ENCODE measurements at regions not wholly inside any gene's neighbourhood (a gene's known extent, or its start where the extent isn't known, plus 50 kb on each side); places are given as distances from the start of the nearest gene placed in this dataset.

DNA sequence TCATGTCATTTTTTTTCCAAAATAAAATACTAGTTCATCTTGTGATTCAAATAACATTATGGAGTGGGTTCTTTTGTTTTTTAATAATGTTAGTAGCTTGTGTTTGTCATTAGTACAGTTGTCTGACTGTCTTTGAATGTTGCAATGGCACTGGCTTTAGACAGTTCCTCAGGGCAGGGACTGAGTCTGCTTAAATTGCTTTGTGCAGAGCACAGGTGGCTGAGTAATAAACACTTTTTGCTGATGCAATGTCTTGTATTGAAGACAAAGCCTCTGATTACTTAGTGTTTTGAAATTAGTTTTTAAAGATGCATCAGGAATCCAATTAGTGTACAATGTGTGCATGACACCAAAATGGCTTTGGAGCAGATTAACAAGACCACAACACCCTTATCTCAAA is 88.7 kb upstream of the PCDH9 start:
- ChIA-PET POLR2A (no interaction called here), CTCF (no interaction called here)
- no peak overlapping the region for H3K27ac Mint-ChIP-seq
- no peaks in the 10 kb centered on the region for H3K4me1 Mint-ChIP-seq
- no peak overlapping the region for H3K4me3 Mint-ChIP-seq
- no peaks in the 10 kb centered on the region for H3K36me3 Mint-ChIP-seq (ENCODE audit: low read depth)
- H3K27me3 Mint-ChIP-seq, result no peaks in the 10 kb centered on the region
- ATAC-seq (no peak), DNase-seq (no peak)
- H3K9me3 Mint-ChIP-seq (ENCODE audit: low read depth), result peaks cover 4% of the 10 kb centered on the region
- intact Hi-C loops (cut with DNase I, micrococcal nuclease), result no loop called here

- CTCF ChIA-PET, result no interaction called here
- H3K4me3 Mint-ChIP-seq, result no peak overlapping the region
- no peak overlapping the region for H3K27ac Mint-ChIP-seq
- H3K27me3 Mint-ChIP-seq, result no peaks in the 10 kb centered on the region
- DNase-seq (no peak), ATAC-seq (no peak)
- no peaks in the 10 kb centered on the region for H3K4me1 Mint-ChIP-seq
- intact Hi-C loops (cut with DNase I, micrococcal nuclease), result no loop called here
- no peaks in the 10 kb centered on the region for H3K36me3 Mint-ChIP-seq (ENCODE audit: low read depth)
- H3K9me3 Mint-ChIP-seq (ENCODE audit: low read depth), result peaks cover 4% of the 10 kb centered on the region
- POLR2A ChIA-PET, result no interaction called here
These were observed 88.3 kb upstream of the PCDH9 start for GRCh38 chr13:67318398-67318797.

GRCh38 chr13:67314405-67314804 is 84.3 kb upstream of the PCDH9 start:
- H3K9me3 Mint-ChIP-seq (ENCODE audit: low read depth), result peaks cover 4% of the 10 kb centered on the region
- no peaks in the 10 kb centered on the region for H3K27me3 Mint-ChIP-seq
- intact Hi-C loops (cut with DNase I, micrococcal nuclease), result no loop called here
- ChIA-PET CTCF (interaction anchor here (0.6 kb wide), 1 partner anchor 1150 kb away, joined by 3 read pairs; no protein-coding TSS in a partner anchor), POLR2A (no interaction called here)
- DNase-seq (no peak), ATAC-seq (no peak)
- no peaks in the 10 kb centered on the region for H3K4me1 Mint-ChIP-seq
- no peak overlapping the region for H3K27ac Mint-ChIP-seq
- H3K36me3 Mint-ChIP-seq (ENCODE audit: low read depth), result no peaks in the 10 kb centered on the region
- H3K4me3 Mint-ChIP-seq, result no peak overlapping the region

DNA sequence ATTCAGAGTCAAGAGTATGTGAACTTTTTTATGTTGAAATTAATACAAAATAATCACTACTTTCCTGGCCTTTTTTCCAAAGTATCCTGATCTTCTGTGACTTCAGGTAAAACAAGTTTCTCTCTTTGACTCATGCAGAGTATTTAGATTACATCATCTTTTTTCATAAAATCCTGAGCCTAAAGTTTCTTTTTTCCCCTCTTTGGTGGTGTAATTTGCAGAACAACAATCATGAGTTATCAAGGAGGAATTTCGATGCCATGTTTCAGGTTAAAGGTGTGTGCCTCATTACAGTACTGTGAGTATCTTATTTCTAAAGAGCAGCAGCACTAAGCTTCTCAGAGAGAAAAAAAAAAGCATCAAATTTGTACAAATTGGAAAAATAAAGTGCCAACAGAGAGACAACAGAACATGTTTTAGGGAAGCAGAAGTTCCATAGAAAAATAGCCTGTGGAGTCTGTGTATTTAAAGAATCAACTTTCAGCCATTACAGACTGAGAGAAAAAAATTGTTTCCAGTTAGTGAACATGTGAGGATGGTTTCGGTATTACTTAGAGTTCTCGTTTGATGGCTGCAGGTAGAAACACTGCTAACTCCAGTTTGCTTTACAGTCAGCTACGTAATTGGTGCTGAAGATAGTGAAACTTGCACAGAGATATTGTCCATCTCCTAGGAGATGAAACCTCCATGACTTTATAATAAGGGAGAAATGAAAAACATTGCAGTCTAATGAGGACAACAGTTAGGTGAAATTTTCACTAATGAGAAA is 78.1 kb upstream of the PCDH9 start:
- peaks cover 2% of the 10 kb centered on the region for H3K9me3 Mint-ChIP-seq (ENCODE audit: low read depth)
- H3K27ac Mint-ChIP-seq, result no peak overlapping the region
- intact Hi-C loops (cut with DNase I, micrococcal nuclease), result no loop called here
- no peak for ATAC-seq
- ChIA-PET CTCF (no interaction called here), POLR2A (no interaction called here)
- no peak overlapping the region for H3K4me3 Mint-ChIP-seq
- H3K36me3 Mint-ChIP-seq (ENCODE audit: low read depth), result no peaks in the 10 kb centered on the region
- H3K4me1 Mint-ChIP-seq, result no peaks in the 10 kb centered on the region
- no peak for DNase-seq
- H3K27me3 Mint-ChIP-seq, result no peaks in the 10 kb centered on the region

- no peaks in the 10 kb centered on the region for H3K36me3 Mint-ChIP-seq (ENCODE audit: low read depth)
- DNase-seq, result no peak
- intact Hi-C loops (cut with DNase I, micrococcal nuclease), result no loop called here
- ChIA-PET CTCF (no interaction called here), POLR2A (no interaction called here)
- peaks cover 2% of the 10 kb centered on the region for H3K9me3 Mint-ChIP-seq (ENCODE audit: low read depth)
- H3K27ac Mint-ChIP-seq, result no peak overlapping the region
- no peak for ATAC-seq
- H3K4me1 Mint-ChIP-seq, result no peaks in the 10 kb centered on the region
- no peak overlapping the region for H3K4me3 Mint-ChIP-seq
- no peaks in the 10 kb centered on the region for H3K27me3 Mint-ChIP-seq
These were observed 76.6 kb upstream of the PCDH9 start for GRCh38 chr13:67306742-67307141.

DNA sequence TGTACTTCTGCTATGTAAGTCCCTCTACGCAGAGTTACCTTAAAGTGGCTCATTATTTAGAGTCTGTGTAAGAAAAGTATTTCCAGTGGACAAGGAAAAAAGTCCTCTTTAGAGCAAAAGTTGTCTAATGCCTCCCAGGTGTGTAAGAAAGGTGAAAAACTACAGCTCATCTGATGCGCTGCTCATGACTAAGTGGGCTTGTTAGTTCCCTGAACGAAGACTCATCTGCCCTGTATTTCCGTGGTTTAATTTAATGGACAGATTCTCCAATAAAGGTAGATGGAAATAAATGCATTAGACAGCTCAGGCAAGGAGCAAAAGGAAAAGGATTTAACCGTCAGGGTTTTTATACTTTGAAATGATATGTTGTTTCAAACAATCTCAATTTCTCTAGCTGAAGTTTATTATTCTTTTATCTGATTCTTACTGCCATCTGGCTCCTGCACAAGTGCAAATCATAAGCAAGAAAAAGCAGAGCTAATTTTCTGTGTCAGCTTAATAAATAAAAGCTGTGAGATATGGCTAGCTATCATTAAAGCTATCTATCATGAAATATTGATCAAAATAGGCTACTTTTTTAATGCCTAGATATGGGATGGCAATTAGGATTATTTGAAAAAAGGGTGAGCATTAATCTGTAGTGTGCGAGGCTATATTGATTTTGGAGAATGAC is 73.7 kb upstream of the PCDH9 start:
- H3K4me3 Mint-ChIP-seq, result no peak overlapping the region

GRCh38 chr13:67299751-67300150 is 69.6 kb upstream of the PCDH9 start:
- POLR2A ChIA-PET, result no interaction called here
- intact Hi-C loops (cut with DNase I, micrococcal nuclease), result no loop called here
- CTCF ChIA-PET, result no interaction called here

More for the DNA sequence above, 73.7 kb upstream of the PCDH9 start:
- POLR2A ChIA-PET, result no interaction called here
- no peak for DNase-seq
- CTCF ChIA-PET, result no interaction called here
- no peak overlapping the region for H3K27ac Mint-ChIP-seq
- no peaks in the 10 kb centered on the region for H3K36me3 Mint-ChIP-seq (ENCODE audit: low read depth)
- H3K27me3 Mint-ChIP-seq, result no peaks in the 10 kb centered on the region
- peaks cover 1% of the 10 kb centered on the region for H3K9me3 Mint-ChIP-seq (ENCODE audit: low read depth)
- H3K4me1 Mint-ChIP-seq, result no peaks in the 10 kb centered on the region
- no peak for ATAC-seq
- intact Hi-C loops (cut with DNase I, micrococcal nuclease), result no loop called here

GRCh38 chr13:67299072-67299635 is 69.0 kb upstream of the PCDH9 start:
- ChIA-PET POLR2A (no interaction called here), CTCF (no interaction called here)
- Mint-ChIP-seq H3K9me3 (ENCODE audit: low read depth) (peaks cover 1% of the 10 kb centered on the region), H3K36me3 (ENCODE audit: low read depth) (no peaks in the 10 kb centered on the region), H3K4me1 (no peaks in the 10 kb centered on the region), H3K27me3 (no peaks in the 10 kb centered on the region), H3K4me3 (no peak overlapping the region), H3K27ac (no peak overlapping the region)
- DNase-seq, result no peak
- ATAC-seq, result no peak
- intact Hi-C loops (cut with DNase I, micrococcal nuclease), result no loop called here

More at GRCh38 chr13:67299751-67300150, 69.6 kb upstream of the PCDH9 start:
- H3K9me3 Mint-ChIP-seq (ENCODE audit: low read depth), result peaks cover 1% of the 10 kb centered on the region
- H3K4me1 Mint-ChIP-seq, result no peaks in the 10 kb centered on the region
- no peaks in the 10 kb centered on the region for H3K36me3 Mint-ChIP-seq (ENCODE audit: low read depth)
- H3K4me3 Mint-ChIP-seq, result no peak overlapping the region
- no peaks in the 10 kb centered on the region for H3K27me3 Mint-ChIP-seq
- ATAC-seq (no peak), DNase-seq (no peak)
- no peak overlapping the region for H3K27ac Mint-ChIP-seq

- Mint-ChIP-seq H3K27me3 (no peaks in the 10 kb centered on the region), H3K4me3 (no peak overlapping the region), H3K9me3 (ENCODE audit: low read depth) (peaks cover 1% of the 10 kb centered on the region), H3K36me3 (ENCODE audit: low read depth) (no peaks in the 10 kb centered on the region), H3K4me1 (no peaks in the 10 kb centered on the region), H3K27ac (no peak overlapping the region)
- intact Hi-C loops (cut with DNase I, micrococcal nuclease), result no loop called here
- POLR2A ChIA-PET, result no interaction called here
- DNase-seq, result no peak
- CTCF ChIA-PET, result no interaction called here
- no peak for ATAC-seq
These were observed 68.2 kb upstream of the PCDH9 start for GRCh38 chr13:67298297-67298696.

GRCh38 chr13:67296511-67296910 is 66.4 kb upstream of the PCDH9 start:
- CTCF ChIA-PET, result no interaction called here

GRCh38 chr13:67292886-67293285 is 62.8 kb upstream of the PCDH9 start:
- intact Hi-C loops (cut with DNase I, micrococcal nuclease), result no loop called here
- Mint-ChIP-seq H3K9me3 (ENCODE audit: low read depth) (no peaks in the 10 kb centered on the region), H3K27ac (no peak overlapping the region), H3K36me3 (ENCODE audit: low read depth) (no peaks in the 10 kb centered on the region), H3K4me1 (no peaks in the 10 kb centered on the region), H3K4me3 (no peak overlapping the region), H3K27me3 (no peaks in the 10 kb centered on the region)
- ChIA-PET CTCF (no interaction called here), POLR2A (no interaction called here)
- DNase-seq, result no peak
- ATAC-seq, result no peak

More at GRCh38 chr13:67296511-67296910, 66.4 kb upstream of the PCDH9 start:
- Mint-ChIP-seq H3K4me3 (no peak overlapping the region), H3K27ac (no peak overlapping the region), H3K4me1 (no peaks in the 10 kb centered on the region), H3K36me3 (ENCODE audit: low read depth) (no peaks in the 10 kb centered on the region), H3K27me3 (no peaks in the 10 kb centered on the region), H3K9me3 (ENCODE audit: low read depth) (peaks cover 1% of the 10 kb centered on the region)
- DNase-seq (no peak), ATAC-seq (no peak)
- intact Hi-C loops (cut with DNase I, micrococcal nuclease), result no loop called here
- POLR2A ChIA-PET, result no interaction called here

- intact Hi-C loops (cut with DNase I, micrococcal nuclease), result no loop called here
- POLR2A ChIA-PET, result no interaction called here
- Mint-ChIP-seq H3K4me1 (no peaks in the 10 kb centered on the region), H3K27me3 (no peaks in the 10 kb centered on the region), H3K36me3 (ENCODE audit: low read depth) (no peaks in the 10 kb centered on the region), H3K27ac (no peak overlapping the region), H3K4me3 (no peak overlapping the region), H3K9me3 (ENCODE audit: low read depth) (no peaks in the 10 kb centered on the region)
- DNase-seq, result no peak
- CTCF ChIA-PET, result no interaction called here
- ATAC-seq, result no peak
These were observed 55.5 kb upstream of the PCDH9 start for GRCh38 chr13:67285611-67286010.

Data from activated CD4-positive, alpha-beta T cell treated with anti-CD3 and anti-CD28 coated beads for 36 hours (primary cell).